Smooth muscle cell (in vitro differentiated cells): ENCODE measurements at regions not wholly inside any gene's neighbourhood (a gene's known extent, or its start where the extent isn't known, plus 50 kb on each side); places are given as distances from the start of the nearest gene placed in this dataset.

ENCODE experiments used
- DNase-seq: peaks from one replicate; lab custom pipeline; 2025; ENCODE audit not compliant: unreplicated experiment; lab: John Stamatoyannopoulos, UW
- H2AFZ ChIP-seq: fragments of 200-600 bp; sonication (generic); 2 replicates; pipeline ENCODE4 v1.6.0; 2016; ENCODE audit warnings: antibody characterized with exemption, low read depth, mild to moderate bottlenecking
- H3F3A ChIP-seq: fragments of 200-600 bp; sonication (generic); 2 replicates; pipeline ENCODE4 v1.6.0; 2017; ENCODE audit warnings: antibody characterized with exemption, low read depth
- H3K27ac ChIP-seq: fragments of 200-600 bp; sonication (generic); 2 replicates; pipeline ENCODE4 v1.5.1; 2016; ENCODE audit warnings: low read depth, mild to moderate bottlenecking
- H3K27me3 ChIP-seq: fragments of 200-600 bp; sonication (generic); 2 replicates; pipeline ENCODE4 v1.6.1; 2016; ENCODE audit warnings: low read depth, mild to moderate bottlenecking
- H3K36me3 ChIP-seq: fragments of 200-600 bp; sonication (generic); 2 replicates; pipeline ENCODE4 v1.5.1; 2016; ENCODE audit warnings: low read depth
- H3K4me1 ChIP-seq: fragments of 200-600 bp; sonication (generic); 2 replicates; pipeline ENCODE4 v1.5.1; 2016; ENCODE audit warnings: low read depth
- H3K4me2 ChIP-seq: fragments of 200-600 bp; sonication (generic); 2 replicates; pipeline ENCODE4 v1.6.0; 2016; ENCODE audit warnings: mild to moderate bottlenecking
- H3K4me3 ChIP-seq: fragments of 200-600 bp; sonication (generic); 2 replicates; pipeline ENCODE4 v1.5.1; 2016; ENCODE audit warnings: mild to moderate bottlenecking
- H3K79me2 ChIP-seq: fragments of 200-600 bp; sonication (generic); 2 replicates; pipeline ENCODE4 v1.6.0; 2016; ENCODE audit warnings: low read depth, mild to moderate bottlenecking
- H3K9ac ChIP-seq: fragments of 200-600 bp; sonication (generic); 2 replicates; pipeline ENCODE4 v1.6.0; 2016; ENCODE audit warnings: low read depth
- H3K9me3 ChIP-seq: fragments of 200-600 bp; sonication (generic); replicated peaks from 2 replicates; pipeline ENCODE4 v1.5.1; 2016; ENCODE audit warnings: low read depth
- H4K20me1 ChIP-seq: fragments of 200-600 bp; sonication (generic); 2 replicates; pipeline ENCODE4 v1.6.0; 2016; ENCODE audit warnings: low read depth
- WGBS: methylation state at CpG from one replicate; pipeline ENCODE4 v1.1.7; 2016; ENCODE audit warnings: low lambda C conversion rate; 5-methylcytosine and 5-hydroxymethylcytosine counted together
- TF ChIP-seq, protein P1 (sequence below): fragments of 200-600 bp; sonication (generic); IDR thresholded peaks from 2 replicates; pipeline ENCODE4 v1.5.1; 2017; ENCODE audit warnings: borderline replicate concordance, mild to moderate bottlenecking, antibody characterized with exemption; ENCODE audit not compliant: insufficient read depth, poor library complexity, severe bottlenecking

DNA sequence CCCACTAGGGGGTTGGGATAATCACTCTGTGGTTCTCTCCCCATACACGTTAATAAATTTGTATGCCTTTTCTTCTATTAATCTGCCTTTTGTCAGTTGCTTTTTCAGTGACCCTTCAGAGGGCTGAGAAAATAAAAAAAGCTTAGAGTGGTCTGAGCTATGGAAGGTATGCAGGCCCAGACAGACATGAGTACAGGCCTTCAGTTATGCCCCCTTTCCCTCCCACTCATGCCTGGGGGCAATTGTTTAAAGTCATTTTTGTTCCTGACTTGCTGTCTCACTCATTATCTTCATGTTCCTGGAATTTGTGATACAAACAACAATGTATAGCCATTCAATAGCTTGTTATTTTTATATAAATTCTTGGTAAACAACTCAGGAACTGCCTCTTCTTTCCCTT is 170.8 kb downstream of the AKR1D1 start:
- Histone ChIP-seq H3K79me2 (no peaks in the 10 kb centered on the region), H3K4me1 (peaks cover 56% of the 10 kb centered on the region), H3K27me3 (no peaks in the 10 kb centered on the region), H3K9me3 (no peaks in the 10 kb centered on the region), H2AFZ (peak overlapping the region; percentile 43), H4K20me1 (no peaks in the 10 kb centered on the region), H3K4me2 (peak overlapping the region; percentile 38), H3K9ac (peak overlapping the region; percentile 21), H3K27ac (peak overlapping the region; percentile 77), H3F3A (peaks cover 19% of the 10 kb centered on the region), H3K36me3 (no peaks in the 10 kb centered on the region), H3K4me3 (no peak overlapping the region)
- 30% methylated on average over 1 of the region's 1 CpG for WGBS
- DNase-seq, result no peak
- TF ChIP-seq, protein P1, sequence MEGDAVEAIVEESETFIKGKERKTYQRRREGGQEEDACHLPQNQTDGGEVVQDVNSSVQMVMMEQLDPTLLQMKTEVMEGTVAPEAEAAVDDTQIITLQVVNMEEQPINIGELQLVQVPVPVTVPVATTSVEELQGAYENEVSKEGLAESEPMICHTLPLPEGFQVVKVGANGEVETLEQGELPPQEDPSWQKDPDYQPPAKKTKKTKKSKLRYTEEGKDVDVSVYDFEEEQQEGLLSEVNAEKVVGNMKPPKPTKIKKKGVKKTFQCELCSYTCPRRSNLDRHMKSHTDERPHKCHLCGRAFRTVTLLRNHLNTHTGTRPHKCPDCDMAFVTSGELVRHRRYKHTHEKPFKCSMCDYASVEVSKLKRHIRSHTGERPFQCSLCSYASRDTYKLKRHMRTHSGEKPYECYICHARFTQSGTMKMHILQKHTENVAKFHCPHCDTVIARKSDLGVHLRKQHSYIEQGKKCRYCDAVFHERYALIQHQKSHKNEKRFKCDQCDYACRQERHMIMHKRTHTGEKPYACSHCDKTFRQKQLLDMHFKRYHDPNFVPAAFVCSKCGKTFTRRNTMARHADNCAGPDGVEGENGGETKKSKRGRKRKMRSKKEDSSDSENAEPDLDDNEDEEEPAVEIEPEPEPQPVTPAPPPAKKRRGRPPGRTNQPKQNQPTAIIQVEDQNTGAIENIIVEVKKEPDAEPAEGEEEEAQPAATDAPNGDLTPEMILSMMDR, result no peak

DNA sequence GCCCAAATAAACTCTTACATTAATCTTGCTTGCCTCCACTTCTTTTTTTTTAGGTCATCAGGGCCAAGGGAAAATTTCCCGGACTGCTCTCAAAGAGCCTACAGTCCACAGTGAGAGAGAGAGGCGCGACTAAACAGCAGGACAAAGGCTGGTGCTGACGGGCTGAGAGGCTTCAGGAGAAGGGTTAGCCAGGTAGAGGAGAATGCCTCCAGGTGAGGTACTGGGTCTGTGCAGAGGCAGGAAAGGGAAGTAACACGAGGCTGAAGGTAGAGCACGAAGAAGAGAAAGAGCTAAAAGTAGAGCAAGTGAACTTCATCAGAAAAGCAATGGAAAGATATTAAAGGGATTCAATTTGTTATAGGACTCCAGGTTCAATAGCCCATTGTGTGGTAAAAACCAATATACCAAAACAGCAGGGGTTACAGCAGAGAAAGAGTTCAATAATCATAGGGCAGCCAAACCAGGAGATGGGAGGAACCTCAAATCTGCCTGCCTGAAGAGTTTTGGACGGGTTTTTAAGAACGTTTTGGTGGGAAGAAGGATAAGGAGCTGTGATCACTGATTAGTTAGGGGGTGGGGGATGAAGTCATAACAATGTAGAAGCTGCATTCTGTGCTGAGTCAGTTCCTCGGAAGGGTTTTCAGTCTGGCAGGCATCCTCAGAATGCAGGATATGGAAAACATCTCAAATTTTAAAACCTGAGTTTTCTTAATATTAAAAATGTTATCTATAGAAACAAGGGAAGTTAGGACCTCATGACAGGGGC is 171.5 kb downstream of the AKR1D1 start:
- Histone ChIP-seq H3K27ac (peak overlapping the region; percentile 77), H3K4me2 (peak overlapping the region; percentile 38)
- no peak for DNase-seq

DNA sequence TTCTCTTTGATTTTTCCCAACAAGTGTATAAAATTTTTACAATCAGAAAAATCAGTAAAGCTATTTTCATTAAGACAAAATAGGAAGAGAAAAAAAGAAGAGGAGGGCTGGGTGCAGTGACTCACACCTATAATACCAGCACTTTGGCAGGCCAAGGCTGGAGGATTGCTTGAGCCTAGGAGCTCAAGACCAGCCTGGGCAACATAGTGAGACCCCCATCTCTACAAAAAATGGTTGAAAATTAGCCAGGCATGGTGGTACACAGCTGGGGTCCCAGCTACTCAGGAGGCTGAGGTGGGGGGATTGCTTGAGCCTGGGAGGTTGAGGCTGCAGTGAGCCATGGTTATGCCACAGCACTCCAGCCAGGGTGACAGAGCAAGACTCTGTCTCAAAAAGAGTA is 172.3 kb downstream of the AKR1D1 start:
- no peaks in the 10 kb centered on the region for H3K27me3 ChIP-seq
- DNase-seq, result no peak
- no peak overlapping the region for H2AFZ ChIP-seq

More for the DNA sequence above, 171.5 kb downstream of the AKR1D1 start:
- no peaks in the 10 kb centered on the region for H3K36me3 ChIP-seq
- TF ChIP-seq, protein P1, result no peak
- no peaks in the 10 kb centered on the region for H3K27me3 ChIP-seq
- peaks cover 19% of the 10 kb centered on the region for H3F3A ChIP-seq
- no peaks in the 10 kb centered on the region for H4K20me1 ChIP-seq
- H3K79me2 ChIP-seq, result no peaks in the 10 kb centered on the region
- peak overlapping the region; percentile 21 for H3K9ac ChIP-seq
- WGBS, result 50% methylated on average over 9 of the region's 9 CpGs
- no peaks in the 10 kb centered on the region for H3K9me3 ChIP-seq
- H3K4me1 ChIP-seq, result peaks cover 54% of the 10 kb centered on the region
- peak overlapping the region; percentile 43 for H2AFZ ChIP-seq
- no peak overlapping the region for H3K4me3 ChIP-seq

More for the DNA sequence above, 172.3 kb downstream of the AKR1D1 start:
- H3K9me3 ChIP-seq, result no peaks in the 10 kb centered on the region
- H3K9ac ChIP-seq, result peak overlapping the region; percentile 15
- peak overlapping the region; percentile 77 for H3K27ac ChIP-seq
- no peaks in the 10 kb centered on the region for H3K36me3 ChIP-seq
- H3F3A ChIP-seq, result peaks cover 19% of the 10 kb centered on the region
- H3K79me2 ChIP-seq, result no peaks in the 10 kb centered on the region
- TF ChIP-seq, protein P1, result no peak
- H3K4me1 ChIP-seq, result peaks cover 47% of the 10 kb centered on the region
- no peak overlapping the region for H3K4me3 ChIP-seq
- H3K4me2 ChIP-seq, result peak overlapping the region; percentile 9
- H4K20me1 ChIP-seq, result no peaks in the 10 kb centered on the region
